OCI-LY7 (cell line): ENCODE measurements at regions not wholly inside any gene's neighbourhood (a gene's known extent, or its start where the extent isn't known, plus 50 kb on each side); places are given as distances from the start of the nearest gene placed in this dataset.

ENCODE experiments used
- BruUV-seq: library from RNA; stranded (reverse); fragments of 400-500 nt; replicated peaks from 2 replicates; lab custom pipeline; 2021; lab: Mats Ljungman, UMichigan
- CTCF ChIA-PET: fragments of 300-600 bp; sonication (Branson Sonifier 250); formaldehyde crosslinking; loops from one replicate; lab custom pipeline; 2022; ENCODE audit warnings: antibody characterized with exemption; ENCODE audit not compliant: unreplicated experiment; lab: Charles Lee
- POLR2A ChIA-PET: fragments of 300-600 bp; sonication (Branson Sonifier 250); formaldehyde crosslinking; loops from one replicate; lab custom pipeline; 2022; ENCODE audit warnings: antibody characterized with exemption; lab: Charles Lee
- DNase-seq: peaks from one replicate; pipeline ENCODE4 v3.0.0-alpha.2; 2015; ENCODE audit warnings: low spot score
- H2AFZ ChIP-seq: fragments of 200-600 bp; sonication (generic), shearing (Covaris generic); 2 replicates; pipeline ENCODE4 v1.6.1; 2014; ENCODE audit warnings: mild to moderate bottlenecking, antibody characterized with exemption, low read length, moderate library complexity
- H3K27ac ChIP-seq: fragments of 200-600 bp; sonication (generic); 2 replicates; pipeline ENCODE4 v1.5.1; 2014; ENCODE audit warnings: mixed run types, low read depth, mild to moderate bottlenecking, moderate library complexity, low read length, inconsistent platforms; ENCODE audit not compliant: poor library complexity, severe bottlenecking
- H3K36me3 ChIP-seq: fragments of 200-600 bp; sonication (generic); 2 replicates; pipeline ENCODE4 v1.6.1; 2014; ENCODE audit warnings: mild to moderate bottlenecking, antibody characterized with exemption, low read length, moderate library complexity, mixed read lengths; ENCODE audit not compliant: insufficient read depth
- H3K4me1 ChIP-seq: fragments of 200-600 bp; sonication (generic); 2 replicates; pipeline ENCODE4 v1.5.1; 2014; ENCODE audit warnings: mild to moderate bottlenecking, low read length; ENCODE audit not compliant: insufficient read depth, poor library complexity, severe bottlenecking
- H3K4me2 ChIP-seq: fragments of 200-600 bp; sonication (generic); 2 replicates; pipeline ENCODE4 v1.6.1; 2014; ENCODE audit warnings: mild to moderate bottlenecking, low read length
- H3K4me3 ChIP-seq: fragments of 200-600 bp; sonication (generic); 2 replicates; pipeline ENCODE4 v1.5.1; 2014; ENCODE audit warnings: mild to moderate bottlenecking, low read depth, low read length; ENCODE audit not compliant: poor library complexity, severe bottlenecking
- H3K79me2 ChIP-seq: fragments of 200-600 bp; sonication (generic); 2 replicates; pipeline ENCODE4 v1.6.1; 2016; ENCODE audit warnings: low read depth, mild to moderate bottlenecking, low read length, moderate library complexity, mixed read lengths; ENCODE audit not compliant: insufficient read depth
- H3K9me2 ChIP-seq: fragments of 200-600 bp; sonication (generic); 2 replicates; pipeline ENCODE4 v1.6.1; 2016; ENCODE audit warnings: mild to moderate bottlenecking, low read length, mixed read lengths; ENCODE audit not compliant: insufficient read depth
- H3K9me3 ChIP-seq: fragments of 200-600 bp; sonication (generic); 2 replicates; pipeline ENCODE4 v1.6.1; 2014; ENCODE audit warnings: mild to moderate bottlenecking, mixed run types, low read length, mixed read lengths
- H4K20me1 ChIP-seq: fragments of 200-600 bp; sonication (generic); 2 replicates; pipeline ENCODE4 v1.6.1; 2014; ENCODE audit warnings: mild to moderate bottlenecking, antibody characterized with exemption, low read length, moderate library complexity, mixed read lengths; ENCODE audit not compliant: insufficient read depth
- CTCF ChIP-seq: fragments of 200-600 bp; sonication (generic); conservative IDR thresholded peaks from 2 replicates; pipeline ENCODE4 v1.5.1; 2014; ENCODE audit warnings: mild to moderate bottlenecking, antibody characterized with exemption, low read length, moderate library complexity, mixed read lengths
- EZH2phosphoT487 ChIP-seq: fragments of 200-600 bp; sonication (generic); IDR thresholded peaks from 2 replicates; pipeline ENCODE4 v1.6.1; 2018; ENCODE audit warnings: low read depth, borderline replicate concordance, mild to moderate bottlenecking, mixed run types, antibody characterized with exemption, low read length, moderate library complexity, mixed read lengths
- intact Hi-C: fragments of 100-400 bp; cut with micrococcal nuclease; formaldehyde crosslinking; loops from one replicate; pipeline ENCODE4 v1.10.0; 2022; ENCODE audit not compliant: unreplicated experiment

DNA sequence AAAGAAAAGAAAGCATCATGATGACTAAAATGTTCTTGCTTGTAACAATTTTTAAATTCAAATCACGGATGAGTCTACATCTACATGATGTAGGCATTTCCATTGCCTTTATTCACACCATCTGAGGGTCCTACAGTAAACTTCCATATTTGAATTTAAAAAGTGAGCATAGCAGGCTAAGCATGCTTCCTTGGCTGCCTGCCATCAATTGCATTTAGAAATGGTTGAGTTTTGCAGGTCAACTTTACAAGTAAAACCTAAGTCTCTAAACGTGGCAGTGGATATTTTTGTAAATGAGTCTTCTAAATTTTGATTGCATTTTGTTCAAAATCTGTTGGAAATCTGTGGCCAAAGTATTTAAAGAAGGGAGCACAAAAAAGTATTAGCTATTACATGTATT, 136.5 kb upstream of the PTCH1 start:
- POLR2A ChIA-PET: no interaction called here
- BruUV-seq: no TSS peak

DNA sequence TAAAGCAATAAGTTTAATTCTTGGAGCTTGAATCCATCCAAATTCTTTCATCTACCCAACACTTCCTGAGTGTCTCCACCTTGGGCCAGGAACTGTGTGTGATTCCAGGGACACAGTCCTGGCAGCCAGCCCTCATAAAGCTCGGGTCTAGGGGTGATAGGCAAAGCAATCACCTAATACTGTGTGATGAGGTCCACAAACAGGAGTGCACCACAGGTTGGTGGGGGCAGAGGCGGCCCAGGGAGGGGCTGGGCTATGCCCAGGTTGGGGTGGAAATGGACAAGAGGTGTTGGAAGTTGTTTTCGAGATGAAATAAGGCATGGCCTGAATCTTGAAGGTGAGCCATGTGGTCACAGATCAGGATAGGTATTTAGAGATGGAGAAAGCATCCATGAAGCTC, 133.9 kb upstream of the PTCH1 start:
- Histone ChIP-seq H3K4me3 (no peak overlapping the region), H3K79me2 (no peaks in the 10 kb centered on the region), H3K27ac (no peak overlapping the region), H3K9me3 (no peaks in the 10 kb centered on the region), H3K4me1 (no peaks in the 10 kb centered on the region), H2AFZ (no peak overlapping the region), H4K20me1 (no peaks in the 10 kb centered on the region), H3K36me3 (no peaks in the 10 kb centered on the region), H3K9me2 (0 out of 2 replicates have a peak, but pooled peaks cover 3% of the 10 kb centered on the region), H3K4me2 (no peak overlapping the region)
- DNase-seq: no peak
- no TSS peak for BruUV-seq
- TF ChIP-seq CTCF (no peak), EZH2phosphoT487 (no peak)
- intact Hi-C loops: no loop called here
- ChIA-PET POLR2A (no interaction called here), CTCF (no interaction called here)

More for the DNA sequence above, 136.5 kb upstream of the PTCH1 start:
- CTCF ChIA-PET: no interaction called here
- Histone ChIP-seq H3K79me2 (no peaks in the 10 kb centered on the region), H2AFZ (no peak overlapping the region), H4K20me1 (no peaks in the 10 kb centered on the region), H3K4me1 (no peaks in the 10 kb centered on the region), H3K4me2 (no peak overlapping the region), H3K9me2 (0 out of 2 replicates have a peak, but pooled peaks cover 3% of the 10 kb centered on the region), H3K27ac (no peak overlapping the region), H3K9me3 (no peaks in the 10 kb centered on the region), H3K4me3 (no peak overlapping the region), H3K36me3 (no peaks in the 10 kb centered on the region)
- no peak for TF ChIP-seq EZH2phosphoT487
- no peak for TF ChIP-seq CTCF
- DNase-seq: no peak
- intact Hi-C loops: no loop called here

DNA sequence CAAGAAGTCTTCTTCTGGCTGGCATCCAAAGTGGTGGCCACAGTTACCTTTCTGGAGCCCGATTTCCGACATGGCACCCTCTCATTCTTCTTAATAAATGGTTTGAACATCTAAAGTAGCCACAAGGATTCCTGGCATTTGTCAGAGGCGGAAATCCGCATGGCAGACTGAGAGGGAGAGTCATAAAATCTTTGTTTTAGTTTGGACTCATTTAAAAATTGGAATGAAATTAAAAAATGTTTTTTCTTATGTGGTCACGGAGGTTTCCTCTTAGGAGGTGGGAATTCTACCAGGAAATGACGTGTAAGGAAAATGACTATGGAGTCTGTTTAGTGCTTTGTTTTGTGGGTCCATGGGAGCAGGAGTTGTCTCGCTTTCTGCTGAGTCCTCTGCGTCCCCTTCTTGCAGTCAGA, 133.0 kb upstream of the PTCH1 start:
- no TSS peak for BruUV-seq
- Histone ChIP-seq H3K27ac (no peak overlapping the region), H2AFZ (no peak overlapping the region), H3K4me3 (no peak overlapping the region), H3K79me2 (no peaks in the 10 kb centered on the region), H3K4me1 (no peaks in the 10 kb centered on the region), H3K9me2 (0 out of 2 replicates have a peak, but pooled peaks cover 3% of the 10 kb centered on the region), H3K9me3 (no peaks in the 10 kb centered on the region), H3K4me2 (no peak overlapping the region), H3K36me3 (no peaks in the 10 kb centered on the region), H4K20me1 (no peaks in the 10 kb centered on the region)
- TF ChIP-seq CTCF (no peak), EZH2phosphoT487 (no peak)
- POLR2A ChIA-PET: no interaction called here
- intact Hi-C loops: no loop called here
- DNase-seq: no peak
- CTCF ChIA-PET: no interaction called here
